GM21723 (cell line): ENCODE measurements at regions not wholly inside any gene's neighbourhood (a gene's known extent, or its start where the extent isn't known, plus 50 kb on each side); places are given as distances from the start of the nearest gene placed in this dataset.

ENCODE experiments used
- ATAC-seq: cut with Tn5 transposase; IDR thresholded peaks from one replicate; pipeline ENCODE4 v1.9.1; 2021; ENCODE audit warnings: mild to moderate bottlenecking, moderate library complexity; ENCODE audit not compliant: unreplicated experiment

- no peak for ATAC-seq
Measured at GRCh38 chr22:49160261-49161001, 667.2 kb downstream of the BRD1 start.

DNA sequence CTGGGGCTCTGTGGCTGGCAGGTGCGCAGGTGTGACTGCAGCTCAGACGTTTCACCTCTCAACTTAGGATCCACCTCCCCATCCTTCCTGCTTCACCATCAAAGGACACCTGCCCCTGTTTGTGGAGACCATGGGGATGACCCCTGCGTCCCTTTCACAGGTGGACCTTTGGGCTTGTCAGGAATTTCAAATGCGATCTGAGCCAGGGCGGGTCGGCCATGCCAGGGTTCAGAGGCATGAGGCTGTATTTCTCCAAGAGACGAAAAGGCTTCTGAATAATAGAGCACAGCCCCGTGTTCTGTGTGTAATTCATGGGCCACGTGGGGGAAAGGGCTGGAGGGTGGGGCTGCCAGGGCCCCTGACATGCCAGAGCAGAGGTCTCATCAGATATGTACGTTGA, 668.0 kb downstream of the BRD1 start:
- ATAC-seq: no peak

- ATAC-seq: no peak
Measured at GRCh38 chr22:49158741-49159564, 668.7 kb downstream of the BRD1 start.

DNA sequence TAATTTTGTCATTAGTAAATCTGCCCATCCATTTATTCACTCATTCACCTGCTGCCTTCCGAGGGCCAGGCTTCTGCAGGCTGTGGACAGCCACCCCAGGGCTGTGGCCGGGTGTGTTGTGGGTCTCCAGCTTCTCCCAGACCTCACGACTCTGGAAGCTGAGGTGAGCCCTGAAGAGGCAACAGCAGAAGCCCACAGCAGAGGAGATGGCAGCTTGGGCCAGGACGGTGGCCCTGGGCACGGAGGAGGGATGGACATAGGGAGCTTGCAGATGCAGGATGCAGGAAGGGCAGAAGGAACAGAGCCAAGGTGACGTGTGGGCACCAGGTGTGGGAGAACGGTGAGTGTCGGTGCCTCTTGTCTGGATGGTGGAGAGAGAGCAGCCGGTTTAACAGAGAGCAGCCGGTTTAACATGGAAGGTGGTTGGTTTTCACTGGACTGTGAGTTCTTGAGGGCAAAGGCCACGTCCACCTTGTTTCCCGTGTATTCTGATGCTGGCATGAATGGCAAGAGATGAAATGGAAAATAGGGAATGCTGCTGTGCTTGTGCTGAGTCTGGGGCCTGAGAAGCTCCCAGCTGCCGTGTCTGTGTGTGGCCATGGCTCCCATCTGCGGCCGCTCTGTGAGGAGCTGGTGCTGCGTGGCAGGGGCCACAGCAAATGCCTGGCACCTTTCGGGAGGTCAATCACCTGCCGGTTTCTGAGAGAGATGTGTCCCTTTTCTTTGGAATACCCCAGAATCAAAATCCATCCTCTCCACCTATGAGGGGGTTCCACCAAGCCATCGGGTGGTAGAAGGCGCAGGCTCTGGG, 669.9 kb downstream of the BRD1 start:
- no peak for ATAC-seq

DNA sequence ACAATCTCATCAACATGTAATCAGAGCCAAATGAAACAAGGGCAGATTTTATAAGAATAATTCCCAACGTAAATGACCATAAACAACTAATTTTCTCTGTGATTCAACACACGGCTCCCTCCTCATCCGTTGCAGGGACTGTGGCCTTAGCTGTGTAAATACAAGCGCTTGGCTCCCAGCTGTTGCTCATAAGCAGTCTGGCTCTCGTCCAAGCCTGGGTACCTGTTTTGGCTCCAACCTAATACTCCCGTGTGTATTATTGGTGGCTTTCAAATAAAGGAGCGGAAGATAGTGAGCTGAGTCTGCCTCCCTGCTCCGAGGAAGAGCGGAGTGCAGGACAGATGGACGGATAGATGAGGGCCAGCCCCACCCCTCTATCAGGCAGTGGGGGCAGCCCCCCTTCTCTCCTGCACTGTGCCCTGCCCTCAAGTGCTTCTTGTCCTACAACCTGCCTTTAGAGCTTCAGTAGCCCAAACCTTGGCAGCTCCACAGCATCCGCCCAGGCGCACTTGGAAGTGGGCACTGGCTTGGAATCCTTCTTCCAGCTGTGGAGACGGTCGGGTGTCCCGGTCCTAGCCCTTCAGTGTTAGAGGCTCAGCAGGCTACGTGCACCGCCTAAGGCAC, 670.9 kb downstream of the BRD1 start:
- ATAC-seq: no peak

- ATAC-seq: no peak
Measured at GRCh38 chr22:49155770-49156580, 671.7 kb downstream of the BRD1 start.

- ATAC-seq: no peak
Measured at GRCh38 chr22:49155039-49155769, 672.5 kb downstream of the BRD1 start.

- ATAC-seq: no peak
Measured at GRCh38 chr22:49154433-49154832, 673.2 kb downstream of the BRD1 start.

GRCh38 chr22:49153921-49154320, 673.8 kb downstream of the BRD1 start:
- ATAC-seq: no peak

- no peak for ATAC-seq
Measured at GRCh38 chr22:49152939-49153770, 674.5 kb downstream of the BRD1 start.

DNA sequence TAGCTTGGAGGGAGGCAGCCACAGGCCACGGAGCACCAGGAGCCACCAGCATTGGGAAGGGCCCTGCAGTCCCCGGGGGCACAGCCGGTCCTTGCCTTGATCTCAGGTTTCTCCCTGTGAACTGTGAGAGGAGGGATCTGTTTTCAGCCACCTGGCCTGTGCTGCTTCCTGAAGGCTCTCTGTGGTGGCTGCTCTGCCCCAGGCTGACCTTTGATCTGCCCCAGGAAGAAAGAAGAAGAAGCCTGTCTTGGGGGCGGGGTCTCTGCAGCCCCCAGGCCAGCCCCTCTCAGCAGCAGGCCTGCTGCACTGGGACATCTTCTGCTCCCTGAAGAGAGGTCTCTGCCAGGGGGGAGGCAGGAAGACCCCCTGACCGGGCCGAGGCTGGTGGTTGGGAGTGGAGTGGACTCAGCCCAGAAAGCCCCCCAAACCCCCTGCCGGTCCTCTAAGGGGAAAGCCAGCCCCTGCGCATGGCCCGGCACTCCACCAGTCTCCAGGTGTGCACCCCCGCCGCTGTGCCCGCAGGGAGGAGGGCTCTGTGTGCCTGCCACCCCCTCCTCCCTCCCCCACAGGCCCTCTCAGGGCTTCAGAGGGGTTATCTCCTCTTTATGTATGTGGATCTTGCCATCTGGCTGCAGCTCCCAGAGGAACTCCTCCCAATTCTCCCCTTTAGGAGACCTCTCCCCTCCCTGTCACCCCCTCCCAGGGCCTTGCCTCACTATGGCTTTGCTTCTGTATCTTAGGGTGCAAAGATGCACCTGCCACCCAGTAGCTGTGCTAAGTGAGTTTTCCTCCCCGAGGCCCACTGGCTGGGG, 675.3 kb downstream of the BRD1 start:
- no peak for ATAC-seq

DNA sequence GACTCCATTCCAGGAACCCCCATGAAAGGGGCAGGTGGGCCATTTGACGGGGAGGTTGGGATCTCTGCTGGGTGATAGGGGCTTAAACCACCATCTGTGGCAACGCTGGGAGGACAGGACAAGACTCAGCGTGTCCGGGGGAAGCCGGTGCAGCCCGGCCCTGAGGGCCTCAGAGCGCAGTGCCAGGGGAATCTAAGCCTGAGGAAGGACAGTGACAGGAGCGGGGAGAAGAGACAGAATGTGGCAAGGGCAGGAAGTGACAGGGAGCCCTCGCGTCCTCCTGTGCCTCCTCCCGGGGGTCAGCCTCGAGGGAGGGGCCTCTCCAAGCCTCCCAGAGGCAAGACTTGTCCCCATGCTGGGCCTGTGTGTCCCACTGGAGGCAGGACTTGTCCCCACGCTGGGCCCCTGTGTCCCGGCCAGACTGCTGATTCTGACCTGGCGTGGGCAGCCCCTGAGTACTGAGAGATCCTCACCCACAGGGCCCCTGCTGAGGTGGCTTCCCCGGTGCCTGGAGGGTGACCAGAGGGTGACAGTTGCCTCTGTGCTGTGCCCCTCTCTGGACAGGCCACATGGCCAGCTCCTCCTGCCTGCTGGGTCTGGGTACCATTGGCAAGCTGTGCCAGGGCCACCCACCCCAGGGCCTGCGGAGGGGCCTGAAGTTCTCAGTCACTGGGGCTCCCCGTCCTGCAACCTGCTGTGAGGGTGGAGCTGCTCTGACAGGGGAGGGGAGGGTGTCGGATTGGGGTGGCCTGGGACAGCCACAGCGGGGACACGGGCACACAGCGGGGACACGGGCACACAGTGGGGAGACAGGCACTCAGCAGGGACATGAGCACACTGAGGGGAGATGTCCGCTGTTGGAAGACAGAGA, 676.2 kb downstream of the BRD1 start:
- no peak for ATAC-seq

DNA sequence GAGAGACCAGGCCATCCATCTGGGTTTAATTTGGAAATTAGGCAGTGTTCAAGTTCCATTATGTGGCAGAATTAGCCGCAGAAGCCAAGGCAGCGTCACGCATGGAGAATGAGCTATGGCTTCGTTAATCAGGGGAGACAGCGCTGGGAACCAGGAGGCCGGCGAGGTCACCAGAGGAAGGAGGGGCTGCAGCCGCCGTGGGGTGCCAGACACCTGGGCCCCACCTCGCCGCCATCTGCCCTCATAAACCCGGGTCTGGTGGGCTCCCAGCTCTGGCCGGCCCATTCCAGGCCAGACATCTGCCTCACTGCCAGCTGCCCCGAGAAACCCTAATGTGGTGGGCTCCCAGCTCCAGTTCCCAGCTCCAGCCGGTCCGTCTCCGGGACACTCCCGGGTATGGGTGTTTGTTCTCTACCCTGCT, 676.9 kb downstream of the BRD1 start:
- no peak for ATAC-seq

GRCh38 chr22:49149721-49150608, 677.7 kb downstream of the BRD1 start:
- ATAC-seq: no peak

DNA sequence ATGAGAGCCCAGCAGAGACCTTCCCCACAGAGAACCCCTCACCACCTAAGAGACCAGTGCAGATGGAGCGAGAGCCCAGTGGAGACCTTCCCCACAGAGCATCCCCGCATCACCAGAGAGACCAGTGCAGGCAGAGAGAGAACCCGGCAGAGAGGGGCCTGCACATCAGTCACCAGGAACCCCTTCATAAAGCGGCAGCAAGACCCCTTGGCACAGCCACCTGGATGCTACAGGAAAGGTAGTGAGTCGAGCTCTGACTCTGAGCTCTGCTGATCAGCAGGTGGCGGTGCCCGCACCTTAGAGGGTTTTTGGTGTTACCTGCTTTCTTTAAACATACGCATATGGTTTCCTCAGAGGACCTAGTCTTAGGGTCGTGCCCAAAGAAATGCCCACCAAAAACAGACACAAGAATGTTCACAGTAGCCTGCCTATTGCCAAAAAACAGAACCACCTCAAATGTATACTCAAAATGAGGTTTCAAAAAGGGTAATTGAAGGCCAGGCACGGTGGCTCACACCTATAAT, 678.7 kb downstream of the BRD1 start:
- ATAC-seq: no peak
